Kidney capillary endothelial cell (primary cell): ENCODE measurements at regions not wholly inside any gene's neighbourhood (a gene's known extent, or its start where the extent isn't known, plus 50 kb on each side); places are given as distances from the start of the nearest gene placed in this dataset.

Source experiments
- DNase-seq: peaks from one replicate; pipeline ENCODE4 v3.0.0-alpha.2; 2018; ENCODE audit warnings: low spot score

DNA sequence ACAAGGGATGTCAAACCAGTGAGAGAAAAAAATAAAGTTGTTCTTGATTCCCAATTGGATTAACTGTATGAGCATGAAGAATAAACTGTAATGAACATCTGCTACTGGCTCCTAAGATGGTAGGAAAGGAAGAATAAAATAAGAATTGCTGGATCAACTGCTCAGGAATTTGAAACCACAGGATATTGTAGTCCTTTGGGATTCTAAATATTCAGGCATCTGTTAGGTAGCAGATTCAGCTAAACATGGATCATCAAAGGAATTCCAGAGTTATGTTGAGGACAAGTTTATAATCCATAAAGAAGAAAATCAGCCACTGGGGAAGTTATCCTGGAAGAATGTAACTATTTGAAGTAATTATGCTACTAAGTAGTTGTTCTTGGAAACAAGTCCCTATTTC is 65.8 kb downstream of the ISL1 start:
- no peak for DNase-seq

DNA sequence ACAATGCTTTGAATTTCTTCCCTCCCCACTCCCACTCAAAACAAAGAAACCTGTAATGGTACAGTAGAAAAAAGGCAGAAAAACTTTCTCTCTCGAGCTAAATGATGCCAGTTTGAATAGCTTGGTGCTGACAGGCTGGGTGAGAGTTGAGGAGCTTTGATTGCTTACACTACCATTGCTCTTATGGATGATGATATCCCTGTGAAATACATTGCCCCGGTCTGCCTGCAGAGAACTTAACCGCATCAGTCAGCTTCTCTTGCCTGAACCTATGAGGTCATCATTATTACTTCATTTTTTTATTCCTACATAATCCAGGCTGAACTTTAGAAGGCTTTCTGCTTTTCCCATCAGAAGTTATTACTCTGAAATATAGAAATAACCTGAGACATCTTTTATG is 69.3 kb downstream of the ISL1 start:
- no peak for DNase-seq

DNA sequence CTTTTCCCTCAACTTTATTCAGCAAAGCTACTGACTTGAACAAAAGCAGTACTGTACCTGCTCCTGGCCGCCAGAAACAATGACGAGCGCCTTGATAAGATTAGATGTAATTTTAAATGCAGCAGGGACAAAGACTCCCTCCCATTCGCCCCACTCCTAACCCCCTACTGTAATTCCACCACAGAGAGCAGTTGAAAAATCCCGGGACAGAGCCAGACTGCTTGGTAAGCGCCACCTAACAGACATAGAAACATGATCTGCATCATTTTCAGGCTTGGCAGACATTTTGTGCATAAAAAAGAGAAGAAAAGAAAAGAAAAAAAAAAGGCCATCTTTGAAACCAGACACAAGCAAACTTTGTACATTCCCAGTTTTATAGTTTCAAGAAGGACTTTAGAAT is 81.9 kb downstream of the ISL1 start:
- DNase-seq: no peak

DNA sequence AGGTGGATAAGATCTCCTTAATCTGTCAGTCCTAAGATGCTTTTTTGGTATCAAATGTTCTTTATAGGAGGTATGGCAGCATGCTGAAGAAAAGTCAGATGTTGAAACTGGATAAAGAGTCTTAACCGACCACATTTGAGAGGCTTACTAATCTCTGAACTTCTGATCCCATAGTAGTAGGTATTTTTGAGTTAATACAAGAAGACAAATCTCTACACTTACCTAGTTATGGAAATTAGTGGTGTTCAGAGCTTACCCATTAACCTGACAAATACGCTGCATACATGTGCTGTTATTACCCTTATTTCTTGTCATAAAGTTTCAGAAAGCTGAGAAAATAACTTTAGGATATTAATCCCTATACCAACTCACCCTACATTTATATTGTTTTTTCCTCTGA is 83.0 kb downstream of the ISL1 start:
- DNase-seq: no peak

DNA sequence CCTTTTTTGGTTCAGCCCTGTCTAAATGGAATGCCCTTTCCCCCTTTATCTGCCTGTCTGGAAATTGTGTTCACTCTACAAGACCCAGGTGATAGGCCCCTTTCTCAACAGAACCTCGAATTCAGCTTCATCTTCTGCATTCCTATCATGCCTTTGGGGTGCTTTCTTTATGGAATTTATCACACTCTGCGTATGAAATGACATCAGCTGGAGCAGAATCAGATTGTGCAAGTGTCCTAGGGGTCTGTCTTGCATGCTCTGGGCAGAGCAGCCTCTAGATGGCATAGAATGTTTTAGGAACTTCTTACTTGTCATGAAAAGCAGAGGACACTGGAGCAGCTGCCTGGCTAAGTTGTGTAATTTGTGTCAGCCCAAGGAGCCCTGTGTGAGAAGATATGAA is 84.9 kb downstream of the ISL1 start:
- no peak for DNase-seq

DNA sequence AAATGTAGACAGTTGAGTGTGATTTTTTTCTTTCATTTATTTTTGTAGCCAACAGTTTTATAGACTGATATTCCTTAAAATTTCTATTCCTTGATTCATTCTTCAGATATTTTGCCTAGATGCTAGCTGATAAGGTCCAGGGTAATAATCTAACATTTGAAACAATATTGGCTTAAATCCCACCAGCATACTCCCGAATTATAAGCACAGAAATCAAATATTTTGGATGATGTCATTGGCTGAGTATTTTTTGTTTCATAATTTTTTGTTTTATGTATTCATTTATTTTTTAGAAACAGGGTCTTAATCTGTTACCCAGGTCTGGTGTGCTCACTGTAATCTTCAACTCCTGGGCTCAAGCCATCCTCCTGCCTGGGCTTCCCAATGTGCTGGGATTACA is 88.4 kb downstream of the ISL1 start:
- no peak for DNase-seq

DNA sequence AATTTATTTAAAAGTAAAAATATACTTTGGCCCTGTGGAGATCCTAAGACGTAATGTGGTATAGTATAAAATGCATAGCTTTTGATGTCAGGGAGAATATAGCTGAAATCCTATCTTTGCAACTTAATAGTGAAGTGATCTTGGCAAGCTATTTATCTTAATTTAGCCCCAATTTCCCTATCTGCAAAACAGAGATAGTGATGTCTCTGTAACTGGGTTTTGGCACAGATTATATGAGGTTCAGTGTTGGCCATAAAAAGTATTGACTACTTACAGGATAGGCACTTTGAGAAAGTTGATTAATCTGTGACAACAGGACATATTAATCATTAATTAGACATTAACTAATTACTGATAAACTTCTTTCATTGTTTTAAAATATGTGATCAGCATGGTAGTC is 89.2 kb downstream of the ISL1 start:
- DNase-seq: no peak

DNA sequence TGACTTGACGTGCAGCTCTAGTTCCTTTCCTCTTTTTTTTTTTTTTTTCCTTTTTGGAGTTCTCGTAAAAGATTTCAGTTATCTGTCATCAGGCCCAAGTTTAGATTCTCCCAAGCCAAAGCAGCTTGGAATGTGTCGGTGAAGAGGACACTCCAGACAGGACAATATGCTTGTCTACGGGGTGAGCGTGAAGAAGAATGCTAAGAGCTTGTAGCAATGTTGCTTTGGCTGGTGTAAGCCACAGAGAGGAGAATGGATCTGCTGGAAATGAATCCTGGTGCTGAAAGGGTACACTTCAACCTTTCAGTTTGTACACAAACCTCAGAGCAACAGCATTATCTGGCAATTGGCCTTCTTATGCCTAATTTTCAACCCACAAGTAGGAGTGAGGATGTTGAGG is 92.4 kb downstream of the ISL1 start:
- DNase-seq: no peak

DNA sequence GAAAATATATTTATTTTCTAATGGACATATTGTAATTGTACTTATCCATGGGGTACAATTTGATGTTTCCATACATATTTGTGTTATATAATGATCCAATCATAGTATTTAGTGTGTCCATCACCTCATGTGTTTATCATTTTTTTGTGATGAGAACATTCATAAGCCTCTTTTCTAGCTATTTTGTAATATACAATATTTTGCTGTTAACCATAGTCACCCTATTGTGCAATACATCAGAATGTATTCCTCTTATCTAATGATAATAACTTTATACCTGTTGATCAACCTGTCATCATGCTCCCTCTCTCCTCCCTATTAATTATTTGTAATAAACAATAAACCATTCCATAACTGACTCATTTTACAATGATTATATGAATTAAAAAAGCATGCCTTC is 93.2 kb downstream of the ISL1 start:
- no peak for DNase-seq

DNA sequence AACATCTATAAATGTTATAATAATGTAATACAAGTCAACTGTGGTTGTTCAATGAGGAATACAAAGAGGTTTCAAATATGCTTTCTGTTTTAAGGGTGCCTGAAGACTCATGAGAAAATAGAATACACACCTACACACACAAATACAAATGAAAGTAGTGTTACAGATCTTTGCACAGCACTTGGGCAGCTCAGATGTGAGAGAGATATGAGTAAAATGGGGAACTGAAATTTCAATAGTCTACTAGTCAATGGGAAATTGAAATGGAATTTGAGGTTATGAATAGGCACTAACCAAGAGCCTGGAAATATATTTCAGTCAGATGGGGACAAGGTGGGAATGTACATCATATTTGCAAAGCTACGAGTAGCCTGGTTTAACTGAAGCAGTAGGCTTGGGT is 96.6 kb downstream of the ISL1 start:
- DNase-seq: no peak

DNA sequence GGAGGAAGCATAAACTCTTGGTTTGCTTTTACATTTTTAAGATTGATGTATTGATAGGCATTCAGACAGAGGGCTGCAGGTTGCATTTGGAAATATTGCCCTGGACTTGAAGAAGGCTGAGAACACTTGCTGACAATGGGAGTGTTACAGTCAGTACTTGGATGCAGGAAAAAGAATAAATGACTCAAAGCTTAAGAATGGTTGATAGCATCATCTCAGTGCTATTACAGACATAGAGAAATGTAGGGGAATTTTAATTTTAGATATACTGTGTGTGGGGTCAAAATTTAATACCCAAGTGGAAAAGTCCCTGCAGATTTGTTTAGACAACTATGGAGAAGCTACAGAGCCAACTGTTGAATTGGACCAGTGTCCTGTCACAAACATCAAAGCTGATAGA is 101.1 kb downstream of the ISL1 start:
- DNase-seq: no peak

DNA sequence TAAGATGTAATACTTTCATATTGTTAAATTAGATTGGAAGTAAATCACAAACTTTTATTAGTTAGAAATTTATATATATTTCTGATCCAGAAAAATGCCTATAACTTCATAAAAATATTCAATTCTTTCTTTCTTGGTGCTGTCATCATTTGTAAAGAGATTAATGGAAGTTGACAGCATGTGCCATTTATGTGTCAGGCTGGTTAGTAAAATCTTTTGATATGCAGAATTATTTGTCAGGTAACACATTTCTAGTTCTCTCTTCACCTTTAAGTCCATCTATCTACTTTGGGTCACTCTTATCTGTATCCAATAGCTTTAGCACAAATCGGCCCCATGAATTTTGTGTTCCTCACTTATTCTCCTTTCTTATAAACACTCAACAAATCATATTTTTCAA is 102.9 kb downstream of the ISL1 start:
- DNase-seq: no peak

DNA sequence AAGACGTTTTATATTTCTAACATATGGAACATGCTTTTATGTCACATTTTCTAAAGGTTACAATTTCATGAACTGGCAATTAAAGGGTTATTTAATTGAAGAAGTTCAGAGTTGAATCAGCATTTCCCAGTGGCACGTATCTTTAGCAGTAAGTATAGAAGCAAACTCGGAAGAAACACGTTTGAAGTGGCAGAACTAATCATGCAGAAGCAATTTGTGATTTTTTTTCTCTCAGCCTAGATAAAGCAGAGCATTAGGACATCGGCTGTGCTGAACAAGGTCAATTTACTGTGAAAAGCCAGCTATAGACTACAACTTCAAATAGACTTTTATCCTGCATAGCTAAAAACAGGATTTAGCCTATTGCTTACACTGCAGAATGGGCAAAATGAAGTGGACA is 104.7 kb downstream of the ISL1 start:
- no peak for DNase-seq

DNA sequence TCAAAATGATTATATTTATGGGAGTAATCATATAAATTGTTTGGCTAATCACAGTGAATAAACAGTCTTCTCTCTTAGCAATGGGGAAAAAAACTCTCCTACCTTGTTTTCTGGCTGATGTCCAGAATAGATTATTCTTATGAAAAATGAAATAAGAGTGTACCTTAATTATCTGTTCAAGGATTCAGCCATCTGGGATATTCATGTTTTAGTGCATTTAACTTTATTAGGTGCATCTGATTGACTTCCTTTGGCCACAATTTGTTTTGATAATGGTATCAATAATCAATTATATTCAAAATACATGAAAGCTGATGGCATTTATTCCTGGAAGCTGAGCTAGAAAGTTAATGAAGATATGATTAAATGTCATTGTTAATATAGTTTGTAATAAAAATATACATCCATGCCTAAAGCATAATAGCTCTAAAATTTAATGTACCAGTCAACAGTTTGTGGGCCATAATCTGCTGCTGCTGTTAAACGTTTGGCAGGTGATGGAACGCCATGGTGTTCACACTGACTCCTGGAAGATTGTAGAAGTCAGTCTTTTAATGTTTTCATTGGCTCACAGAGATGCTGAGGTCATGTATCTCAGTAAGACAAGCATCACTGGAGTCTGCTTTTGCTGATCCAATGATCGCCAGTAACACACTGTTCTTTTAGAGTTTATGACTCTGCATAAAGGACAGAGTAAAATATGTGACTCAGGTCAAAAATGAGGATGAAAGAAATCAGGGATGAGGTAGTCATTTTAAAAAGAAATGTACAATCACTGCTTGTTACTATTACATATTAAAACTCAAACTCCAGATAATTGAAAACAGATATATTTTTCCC is 105.8 kb downstream of the ISL1 start:
- no peak for DNase-seq

DNA sequence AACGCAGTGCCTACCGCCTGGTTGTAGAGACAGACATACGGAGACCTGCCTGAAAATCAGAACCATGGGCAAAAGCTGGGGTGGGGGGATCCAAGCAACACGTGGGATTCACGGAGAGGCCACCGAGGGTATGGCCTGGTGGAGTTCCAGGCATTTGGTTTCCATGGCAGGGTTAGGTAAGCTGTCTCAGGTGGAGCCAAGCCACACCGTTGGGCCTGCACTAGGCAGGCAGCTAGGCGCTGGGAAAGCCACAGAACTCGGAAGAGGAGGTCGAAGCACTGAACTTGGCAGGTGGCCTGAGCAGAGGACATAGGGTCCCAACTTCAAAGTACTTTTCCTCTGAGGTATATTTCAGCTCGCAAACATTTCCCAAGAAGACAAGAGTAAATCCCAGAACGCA is 111.6 kb downstream of the ISL1 start:
- DNase-seq: no peak

DNA sequence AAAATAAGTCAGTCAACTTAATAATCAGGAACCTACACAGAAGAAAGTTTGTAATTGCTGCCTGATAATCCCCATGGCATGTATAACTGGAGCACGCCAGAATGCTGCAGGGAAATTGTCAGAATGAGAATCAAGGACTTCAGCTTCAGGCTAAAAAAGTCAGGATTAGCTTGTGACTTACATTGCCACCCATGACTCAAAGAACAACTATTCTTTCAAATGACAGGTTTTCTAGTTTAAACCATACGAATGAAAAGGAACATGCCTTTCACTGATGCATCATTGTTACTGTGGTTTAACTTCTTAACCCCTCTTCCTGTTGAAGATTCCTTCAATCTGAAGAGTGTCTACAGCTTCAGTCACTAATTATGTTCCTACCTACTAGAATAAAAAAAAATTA is 112.4 kb downstream of the ISL1 start:
- peak; percentile 16 for DNase-seq

DNA sequence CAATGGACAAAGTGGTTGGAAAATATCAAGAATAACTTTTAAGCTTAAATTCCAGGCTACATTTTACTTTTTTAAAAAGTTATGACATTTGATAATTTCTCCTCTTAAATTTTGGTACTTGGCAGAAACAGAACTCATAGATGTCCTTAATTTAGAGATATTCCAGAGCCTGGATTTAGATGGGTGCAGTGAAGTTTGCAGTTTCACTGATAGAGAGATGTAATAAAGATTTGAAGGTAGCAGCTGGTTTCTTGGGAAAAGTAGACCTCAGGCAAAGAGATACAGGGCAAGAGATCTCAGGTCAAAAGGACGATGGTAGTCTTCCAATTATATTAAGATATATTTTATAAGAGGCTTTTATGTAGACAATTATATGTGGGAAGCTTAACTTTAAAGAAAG is 134.6 kb downstream of the ISL1 start:
- no peak for DNase-seq

DNA sequence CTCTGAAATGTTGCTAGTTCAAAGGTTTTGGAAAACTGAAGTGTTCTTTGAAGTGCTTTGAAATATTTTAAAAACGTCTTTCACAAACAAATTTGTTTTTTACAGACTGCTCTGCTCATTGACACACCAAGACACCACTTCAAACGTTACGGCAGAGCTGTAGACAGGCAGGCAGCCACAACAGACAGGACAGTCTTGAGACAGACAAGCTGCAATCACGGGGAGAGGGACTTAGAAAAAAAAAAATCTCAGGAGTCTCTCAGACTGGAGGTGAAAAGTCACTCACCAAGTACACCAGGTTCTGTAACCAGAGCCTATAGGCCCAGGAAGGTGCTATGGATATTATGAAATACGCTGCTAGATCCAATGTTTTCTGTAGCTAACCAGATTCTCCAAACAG is 135.4 kb downstream of the ISL1 start:
- DNase-seq: no peak

DNA sequence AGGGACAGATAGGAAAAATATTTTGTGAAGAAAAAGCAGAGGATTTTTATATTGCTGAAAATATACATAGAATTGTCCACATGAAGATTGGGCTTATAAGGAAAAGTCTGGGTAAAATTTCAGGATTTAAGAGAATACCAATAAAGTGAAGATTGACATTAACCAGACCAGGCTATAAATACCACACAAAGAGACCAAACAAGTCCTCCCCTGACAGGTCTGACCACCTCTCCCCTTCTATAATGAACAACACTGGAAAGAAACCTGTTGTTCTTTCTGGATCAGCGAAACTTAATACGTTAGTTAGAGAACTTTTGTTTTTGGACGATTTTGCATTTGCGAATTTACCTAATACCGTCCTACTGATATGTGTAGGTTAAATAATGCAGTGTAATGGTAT is 138.3 kb downstream of the ISL1 start:
- DNase-seq: no peak

DNA sequence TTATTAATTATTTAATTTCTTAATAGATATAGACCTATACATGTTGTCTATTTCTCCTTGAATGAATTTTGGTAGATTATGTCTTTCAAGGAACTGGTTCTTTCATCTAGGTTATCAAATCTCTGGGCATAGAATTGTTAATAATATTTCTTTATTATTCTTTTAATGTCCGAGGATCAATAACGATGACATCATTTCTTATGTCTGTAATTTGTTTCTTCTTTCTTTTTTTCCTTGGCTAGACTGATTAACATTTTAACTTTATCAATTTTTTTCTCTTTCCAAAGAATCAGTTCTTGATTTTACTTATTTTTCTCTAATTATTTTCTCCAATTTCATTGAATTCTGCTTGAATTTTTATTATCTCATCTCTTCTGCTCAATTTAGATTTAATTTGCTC is 156.0 kb downstream of the ISL1 start:
- DNase-seq: no peak

DNA sequence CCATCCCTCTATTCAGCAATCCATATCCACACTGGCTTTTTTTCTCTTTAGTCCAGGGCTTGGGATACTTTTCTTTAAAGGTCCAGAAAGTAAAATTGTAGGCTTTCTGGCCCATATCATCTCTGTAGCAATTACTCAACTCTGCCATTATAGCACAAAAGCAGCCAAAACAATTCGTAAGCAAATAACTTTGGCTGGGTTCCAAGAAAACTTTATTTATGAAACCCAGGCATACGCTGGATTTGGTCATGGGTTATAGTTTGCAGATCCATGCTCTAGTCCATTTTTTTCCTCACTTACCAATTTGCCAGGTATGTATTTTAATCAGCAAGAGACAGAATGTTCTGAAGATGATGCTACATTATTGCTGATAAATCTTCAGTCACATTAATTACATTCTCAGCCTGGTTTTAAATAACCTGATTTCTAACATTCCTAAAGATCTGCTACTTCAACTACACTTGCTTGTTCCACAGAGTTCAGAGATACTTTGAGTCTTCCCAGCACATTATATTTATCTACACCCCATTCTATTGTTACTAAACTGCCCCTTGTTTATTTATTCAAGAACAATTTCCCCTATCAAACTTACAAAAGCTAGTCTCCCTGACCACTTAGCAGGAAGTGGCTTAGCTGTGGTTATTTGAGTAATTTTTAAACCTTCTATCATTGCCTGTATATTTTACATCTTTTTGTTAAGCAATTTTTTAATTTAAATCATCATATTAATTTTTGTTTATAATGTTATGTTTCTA is 161.0 kb downstream of the ISL1 start:
- no peak for DNase-seq

DNA sequence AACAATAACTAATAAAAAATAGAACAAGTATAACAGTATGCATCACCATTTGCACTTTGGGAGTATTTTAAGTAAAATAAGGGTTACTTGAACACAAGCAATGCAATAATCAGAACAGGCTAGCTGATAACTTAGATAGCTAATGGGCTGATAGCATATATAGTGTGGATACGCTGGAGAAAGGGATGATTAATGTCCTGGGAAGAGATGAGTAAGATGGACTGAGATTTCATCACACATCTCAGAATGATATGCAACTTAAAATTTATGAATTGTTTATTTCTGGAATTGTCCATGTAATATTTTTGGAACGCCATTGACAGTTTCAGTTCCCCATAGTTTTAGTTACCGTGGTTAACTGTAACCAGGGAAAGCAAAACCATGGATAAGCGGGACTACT is 173.6 kb downstream of the ISL1 start:
- DNase-seq: no peak

DNA sequence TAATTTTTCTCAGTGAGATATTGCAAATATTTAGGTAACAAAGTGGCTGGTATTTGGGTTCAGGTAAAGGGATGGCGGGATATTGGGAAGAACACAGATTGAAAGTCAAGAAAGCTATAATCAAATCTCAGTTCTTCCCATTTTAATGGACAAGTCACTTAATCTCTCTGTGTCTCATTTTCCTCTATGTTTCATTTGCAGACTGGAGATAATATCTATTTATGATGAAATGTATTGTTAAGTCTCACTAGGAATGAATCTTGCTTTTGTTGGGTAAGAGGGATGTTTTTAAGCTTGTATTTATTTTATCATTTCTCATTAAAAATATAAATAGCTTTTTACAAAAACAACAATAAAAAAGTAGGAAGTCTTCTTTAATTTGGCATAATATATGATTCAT is 175.4 kb downstream of the ISL1 start:
- no peak for DNase-seq

DNA sequence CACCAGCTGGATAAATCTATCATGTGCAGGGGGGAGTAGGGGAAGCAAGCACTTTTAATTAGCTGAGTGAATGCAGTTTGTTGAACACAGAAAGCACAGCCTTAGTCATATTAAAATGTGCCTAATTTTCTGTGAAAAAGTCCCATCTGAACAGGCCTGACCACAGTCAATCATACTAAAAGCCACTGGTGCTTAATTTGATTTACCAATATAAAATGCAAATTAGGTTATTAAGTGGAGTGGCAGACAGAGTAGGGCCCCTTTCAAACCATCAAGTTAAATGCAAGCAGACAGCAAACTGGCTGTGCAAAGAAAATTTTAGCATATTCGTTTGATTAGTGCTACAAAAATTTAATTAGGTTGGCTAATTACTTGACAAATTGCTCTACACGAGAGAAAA is 176.1 kb downstream of the ISL1 start:
- no peak for DNase-seq
